GM13977 (cell line): ENCODE measurements at regions not wholly inside any gene's neighbourhood (a gene's known extent, or its start where the extent isn't known, plus 50 kb on each side); places are given as distances from the start of the nearest gene placed in this dataset.

ENCODE experiments used
- DNase-seq: peaks from one replicate; pipeline ENCODE4 v3.0.0; 2012; ENCODE audit warnings: low spot score
- in situ Hi-C: fragments of 300-500 bp; cut with MboI; formaldehyde crosslinking; loops from one replicate; pipeline ENCODE4 v1.12.0; 2022; ENCODE audit warnings: low sequenced_read_pairs, low pct_unique_long_range_greater_than_20kb, mixed read lengths, inconsistent platforms; ENCODE audit not compliant: unreplicated experiment
- TF ChIP-seq, protein P1 (sequence below): IDR thresholded peaks from 2 replicates; pipeline ENCODE4 v1.5.1; 2012; ENCODE audit warnings: mild to moderate bottlenecking, control low read depth; ENCODE audit not compliant: insufficient read depth; ENCODE audit errors: extremely low read depth, missing control alignments

DNA sequence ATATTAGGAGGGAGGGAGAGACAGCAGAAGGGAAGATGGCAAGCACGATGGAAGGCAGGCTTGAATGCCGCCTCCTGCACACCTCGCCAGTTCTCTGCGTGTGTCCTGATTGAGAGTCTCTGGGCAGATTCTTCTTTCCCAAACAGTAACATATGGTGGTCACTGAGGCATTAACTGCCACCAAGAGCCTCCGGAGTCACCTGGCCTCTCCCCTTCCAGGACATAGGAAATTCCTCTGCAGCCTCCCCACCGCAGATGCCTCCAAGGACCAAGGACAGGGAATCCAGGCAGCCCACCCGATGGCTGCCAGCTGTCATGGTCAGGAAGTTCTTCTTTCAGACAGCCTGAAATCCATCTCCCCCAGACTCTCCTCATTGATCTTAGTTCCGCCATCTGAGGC, 149.3 kb downstream of the ENGASE start:
- DNase-seq = no peak
- in situ Hi-C loops = no loop called here
- TF ChIP-seq, protein P1, sequence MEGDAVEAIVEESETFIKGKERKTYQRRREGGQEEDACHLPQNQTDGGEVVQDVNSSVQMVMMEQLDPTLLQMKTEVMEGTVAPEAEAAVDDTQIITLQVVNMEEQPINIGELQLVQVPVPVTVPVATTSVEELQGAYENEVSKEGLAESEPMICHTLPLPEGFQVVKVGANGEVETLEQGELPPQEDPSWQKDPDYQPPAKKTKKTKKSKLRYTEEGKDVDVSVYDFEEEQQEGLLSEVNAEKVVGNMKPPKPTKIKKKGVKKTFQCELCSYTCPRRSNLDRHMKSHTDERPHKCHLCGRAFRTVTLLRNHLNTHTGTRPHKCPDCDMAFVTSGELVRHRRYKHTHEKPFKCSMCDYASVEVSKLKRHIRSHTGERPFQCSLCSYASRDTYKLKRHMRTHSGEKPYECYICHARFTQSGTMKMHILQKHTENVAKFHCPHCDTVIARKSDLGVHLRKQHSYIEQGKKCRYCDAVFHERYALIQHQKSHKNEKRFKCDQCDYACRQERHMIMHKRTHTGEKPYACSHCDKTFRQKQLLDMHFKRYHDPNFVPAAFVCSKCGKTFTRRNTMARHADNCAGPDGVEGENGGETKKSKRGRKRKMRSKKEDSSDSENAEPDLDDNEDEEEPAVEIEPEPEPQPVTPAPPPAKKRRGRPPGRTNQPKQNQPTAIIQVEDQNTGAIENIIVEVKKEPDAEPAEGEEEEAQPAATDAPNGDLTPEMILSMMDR = no peak

DNA sequence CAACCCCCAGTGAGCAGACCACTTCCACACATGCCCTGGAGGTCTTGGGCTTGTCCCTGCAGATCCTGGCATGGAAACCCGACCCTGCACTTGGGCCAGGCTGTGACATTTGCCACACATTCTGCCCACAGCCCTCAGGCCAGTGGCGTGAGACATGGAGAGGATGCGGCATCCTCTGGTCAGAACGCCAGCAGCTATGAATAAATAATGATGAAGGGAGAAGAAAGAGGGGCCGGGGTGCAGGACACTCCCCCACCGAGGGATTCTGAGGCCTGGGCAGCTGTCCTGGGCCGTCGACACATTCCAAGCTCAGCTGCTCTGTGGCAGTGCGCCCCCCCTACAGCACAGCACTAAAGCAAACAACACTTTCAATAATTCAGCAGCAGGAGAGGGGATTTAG, 148.8 kb downstream of the ENGASE start:
- in situ Hi-C loops = no loop called here
- DNase-seq = no peak
- TF ChIP-seq, protein P1 = no peak

DNA sequence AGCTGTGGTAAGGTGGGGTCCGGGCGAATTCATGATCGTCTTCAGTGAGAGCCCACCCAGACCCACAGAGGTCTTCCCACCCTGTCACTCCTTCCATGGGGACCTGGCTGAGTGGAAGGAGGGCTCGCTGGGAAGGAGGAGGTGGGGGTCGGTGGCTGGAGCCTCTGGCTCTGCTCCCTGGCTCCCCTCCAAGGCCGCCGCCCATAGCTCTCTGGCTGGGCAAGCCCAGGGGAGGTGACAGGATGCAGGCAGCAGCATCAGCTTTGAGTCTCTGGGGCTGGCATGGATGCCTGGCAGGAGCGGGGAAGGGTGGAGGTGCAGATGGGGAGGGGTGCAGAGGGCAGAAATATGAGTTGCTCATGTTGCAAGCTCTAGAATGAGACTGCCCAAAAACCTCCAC, 147.0 kb downstream of the ENGASE start:
- in situ Hi-C loops = no loop called here
- no peak for DNase-seq
- TF ChIP-seq, protein P1 = no peak

DNA sequence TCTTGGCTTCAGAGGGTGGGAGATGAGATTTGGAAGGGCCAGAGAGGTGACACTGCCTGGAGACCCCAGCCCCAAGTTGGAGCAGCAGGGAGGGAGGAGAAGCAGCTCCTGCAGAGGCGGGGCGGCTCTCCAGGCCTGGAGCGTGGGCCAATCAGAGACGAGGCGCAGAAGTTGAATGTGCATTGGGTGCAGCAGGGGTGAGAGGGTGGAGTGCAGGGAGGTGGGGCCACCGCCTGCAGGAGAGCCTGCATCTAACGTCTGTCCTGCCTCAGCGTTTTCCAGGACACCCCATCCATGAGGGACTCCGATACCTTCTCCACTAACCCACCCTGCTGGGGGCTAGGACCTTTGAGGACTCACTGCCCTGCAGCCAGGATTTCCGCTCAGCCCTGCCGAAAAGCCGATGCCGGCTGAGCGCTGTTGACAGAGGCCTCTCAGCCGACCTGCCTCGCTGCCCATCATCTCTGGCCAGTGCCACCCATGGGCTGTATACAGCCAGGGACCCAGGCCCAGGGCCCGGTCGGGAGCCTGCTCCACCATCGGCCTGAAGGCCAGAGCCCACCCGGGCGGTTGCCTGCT, 146.2 kb downstream of the ENGASE start:
- TF ChIP-seq, protein P1 = no peak
- no peak for DNase-seq
- in situ Hi-C loops = no loop called here

DNA sequence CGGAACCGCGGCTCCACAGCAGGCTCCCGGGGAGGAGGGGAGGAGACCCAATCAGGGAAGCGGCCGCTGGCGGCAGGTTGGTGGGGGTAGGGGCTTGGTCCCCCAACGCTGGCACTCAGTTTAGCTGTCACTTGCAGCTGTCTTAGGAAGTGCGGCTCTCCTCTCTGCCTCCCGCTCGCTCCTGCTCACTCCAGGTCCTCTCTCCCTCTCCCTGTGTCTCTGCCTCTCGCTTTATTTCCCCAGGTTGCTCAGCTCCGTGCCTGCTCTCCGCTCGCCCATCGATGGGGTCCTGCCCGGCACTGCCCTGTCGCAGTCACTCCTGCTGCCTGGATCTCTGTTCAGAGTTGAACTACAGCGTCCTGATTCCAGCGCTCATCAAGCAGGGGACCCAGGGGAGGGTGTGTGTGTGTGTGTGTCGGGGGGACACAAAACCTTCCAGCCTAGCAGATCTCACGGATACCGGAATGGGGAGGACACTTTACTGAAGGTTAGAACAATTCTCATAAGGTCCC, 145.6 kb downstream of the ENGASE start:
- in situ Hi-C loops = no loop called here
- TF ChIP-seq, protein P1 = no peak
- no peak for DNase-seq

DNA sequence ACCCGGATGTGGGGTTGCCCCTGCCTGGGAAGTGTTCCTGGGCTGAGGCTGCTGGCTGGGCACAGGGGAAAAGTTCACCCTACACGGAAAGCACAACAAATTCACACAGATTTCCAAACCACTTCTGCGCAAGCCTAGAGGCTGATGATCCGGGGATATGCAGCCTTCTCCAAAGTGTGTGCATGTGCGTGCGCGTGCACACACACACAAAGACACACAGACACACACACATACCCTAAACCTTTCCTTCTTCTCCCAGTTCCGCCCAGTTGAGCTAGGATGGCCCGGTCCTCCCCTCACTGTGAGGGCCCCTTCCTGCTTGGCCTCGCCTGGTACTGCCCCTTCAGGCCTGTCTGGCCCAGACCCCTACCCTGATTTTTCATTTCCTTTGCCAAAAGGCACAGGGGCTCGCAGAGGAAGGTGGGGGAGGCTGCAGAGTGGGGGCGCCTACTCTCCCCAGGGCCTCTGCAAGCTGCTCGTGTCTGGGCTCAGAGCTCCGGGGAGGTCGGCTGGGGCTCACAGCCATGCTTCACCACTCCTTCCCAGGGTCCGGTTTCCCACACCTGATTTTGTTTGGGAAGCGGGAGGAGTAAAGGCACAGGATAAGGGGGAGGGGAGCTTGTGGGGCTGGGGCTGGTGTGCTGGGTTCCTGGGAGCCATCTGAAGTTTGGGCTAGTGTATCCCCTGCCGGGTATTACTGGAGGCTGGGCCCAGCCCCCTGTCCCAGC, 144.7 kb downstream of the ENGASE start:
- TF ChIP-seq, protein P1 = no peak
- in situ Hi-C loops = no loop called here
- no peak for DNase-seq
